ENCODE measurements at regions not wholly inside any gene's neighbourhood (a gene's known extent, or its start where the extent isn't known, plus 50 kb on each side); places are given as distances from the start of the nearest gene placed in this dataset.
"Not testable (repeated sequence)": the region's sequence is repeated elsewhere in the genome, so short reads cannot be mapped to it uniquely, and the experiment has no call there.

DNA sequence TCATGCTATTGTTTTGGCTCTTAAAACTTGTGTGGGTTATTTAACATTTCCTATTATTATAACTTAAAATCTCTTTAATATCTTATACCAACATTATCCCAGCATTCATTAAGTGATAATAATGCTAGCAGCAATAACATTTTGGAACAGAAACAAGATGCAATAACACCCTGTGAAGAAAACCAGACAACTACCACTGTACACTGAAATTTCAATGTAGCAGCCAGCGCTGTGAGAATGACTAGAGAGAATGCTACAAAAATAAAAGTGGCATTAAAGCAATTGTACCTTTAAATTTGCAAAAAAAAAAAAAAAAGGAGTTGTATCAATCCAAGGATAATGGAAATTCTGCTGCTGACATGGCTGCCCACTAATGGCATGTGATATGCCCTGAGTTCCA, 269.9 kb downstream of the TTC32 start:
- TF ChIP-seq, protein P1, sequence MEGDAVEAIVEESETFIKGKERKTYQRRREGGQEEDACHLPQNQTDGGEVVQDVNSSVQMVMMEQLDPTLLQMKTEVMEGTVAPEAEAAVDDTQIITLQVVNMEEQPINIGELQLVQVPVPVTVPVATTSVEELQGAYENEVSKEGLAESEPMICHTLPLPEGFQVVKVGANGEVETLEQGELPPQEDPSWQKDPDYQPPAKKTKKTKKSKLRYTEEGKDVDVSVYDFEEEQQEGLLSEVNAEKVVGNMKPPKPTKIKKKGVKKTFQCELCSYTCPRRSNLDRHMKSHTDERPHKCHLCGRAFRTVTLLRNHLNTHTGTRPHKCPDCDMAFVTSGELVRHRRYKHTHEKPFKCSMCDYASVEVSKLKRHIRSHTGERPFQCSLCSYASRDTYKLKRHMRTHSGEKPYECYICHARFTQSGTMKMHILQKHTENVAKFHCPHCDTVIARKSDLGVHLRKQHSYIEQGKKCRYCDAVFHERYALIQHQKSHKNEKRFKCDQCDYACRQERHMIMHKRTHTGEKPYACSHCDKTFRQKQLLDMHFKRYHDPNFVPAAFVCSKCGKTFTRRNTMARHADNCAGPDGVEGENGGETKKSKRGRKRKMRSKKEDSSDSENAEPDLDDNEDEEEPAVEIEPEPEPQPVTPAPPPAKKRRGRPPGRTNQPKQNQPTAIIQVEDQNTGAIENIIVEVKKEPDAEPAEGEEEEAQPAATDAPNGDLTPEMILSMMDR (IDR thresholded peaks at IDR 0.05): no peak
- Histone ChIP-seq H3K9me3 (no peaks in the 10 kb centered on the region), H3K27me3 (replicated peaks; ENCODE audit: insufficient read depth) (no peaks in the 10 kb centered on the region), H3K27ac (no peak overlapping the region), H3K4me3 (no peak overlapping the region), H3K4me1 (ENCODE audit: control insufficient read depth in 1 of 2, low read depth in 2 of 2) (peaks cover 0 to 26% of the 10 kb centered on the region in 2 donors), H3K36me3 (no peaks in the 10 kb centered on the region)
- no peak for DNase-seq (ENCODE audit: low spot score)
- ATAC-seq (ENCODE audit: insufficient number of reproducible peaks, low FRiP score, low read depth): no peak

DNA sequence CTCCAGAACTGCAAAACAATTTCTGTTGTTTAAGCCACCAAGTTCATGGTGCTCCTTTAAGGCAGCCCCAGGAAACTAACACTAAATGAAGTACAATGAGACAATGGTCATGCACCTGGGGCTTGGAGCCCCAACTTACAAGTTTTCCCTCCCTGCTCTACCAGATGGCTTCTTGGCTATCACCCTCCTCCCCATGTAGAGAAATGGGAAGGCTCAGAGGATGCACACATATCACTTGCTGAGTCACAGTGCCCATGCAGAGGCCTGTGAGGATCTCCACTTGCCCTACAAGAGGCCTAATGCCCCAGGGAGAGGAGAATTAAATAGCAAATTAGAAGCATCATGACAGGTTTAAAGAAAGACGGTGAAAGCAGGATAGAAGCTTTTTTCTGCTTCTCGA, 270.9 kb downstream of the TTC32 start:
- no peak for DNase-seq (ENCODE audit: low spot score)
- H3K27me3 ChIP-seq (replicated peaks; ENCODE audit: insufficient read depth): no peaks in the 10 kb centered on the region
- H3K36me3 ChIP-seq: no peaks in the 10 kb centered on the region
- H3K4me1 ChIP-seq (ENCODE audit: control insufficient read depth in 1 of 2, low read depth in 2 of 2): peaks cover 0 to 21% of the 10 kb centered on the region in 2 donors
- H3K4me3 ChIP-seq: no peak overlapping the region
- H3K9me3 ChIP-seq: no peaks in the 10 kb centered on the region
- TF ChIP-seq, protein P1 (IDR thresholded peaks at IDR 0.05): no peak
- ATAC-seq (ENCODE audit: insufficient number of reproducible peaks, low FRiP score, low read depth): no peak
- H3K27ac ChIP-seq: no peak overlapping the region

DNA sequence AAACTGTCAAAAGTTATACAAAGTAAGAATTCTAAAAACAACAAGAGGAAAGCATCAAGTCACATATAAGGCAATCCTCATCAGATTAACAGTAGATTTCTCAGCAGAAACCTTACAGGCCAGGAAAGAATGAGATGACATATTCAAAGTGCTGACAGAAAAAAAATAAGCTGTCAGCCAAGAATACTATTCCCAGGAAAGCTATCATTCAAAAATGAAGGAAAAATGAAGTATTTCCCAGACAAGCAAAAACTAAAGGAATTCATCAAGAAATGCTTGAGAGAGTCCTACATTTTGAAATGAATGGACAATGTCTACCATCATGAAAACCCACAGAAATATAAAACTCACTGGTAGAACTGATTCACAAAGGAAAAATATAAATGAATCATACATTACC, 268.9 kb upstream of the OSR1 start:
- peaks cover 0 to 12% of the 10 kb centered on the region in 2 donors for H3K4me1 ChIP-seq (ENCODE audit: control insufficient read depth in 1 of 2, low read depth in 2 of 2)
- no peak for ATAC-seq (ENCODE audit: insufficient number of reproducible peaks, low FRiP score, low read depth)
- DNase-seq (ENCODE audit: low spot score): no peak
- TF ChIP-seq, protein P1 (IDR thresholded peaks at IDR 0.05): no peak
- H3K36me3 ChIP-seq: no peaks in the 10 kb centered on the region
- H3K4me3 ChIP-seq: no peak overlapping the region
- H3K9me3 ChIP-seq: no peaks in the 10 kb centered on the region
- no peaks in the 10 kb centered on the region for H3K27me3 ChIP-seq (replicated peaks; ENCODE audit: insufficient read depth)
- H3K27ac ChIP-seq: no peak overlapping the region

DNA sequence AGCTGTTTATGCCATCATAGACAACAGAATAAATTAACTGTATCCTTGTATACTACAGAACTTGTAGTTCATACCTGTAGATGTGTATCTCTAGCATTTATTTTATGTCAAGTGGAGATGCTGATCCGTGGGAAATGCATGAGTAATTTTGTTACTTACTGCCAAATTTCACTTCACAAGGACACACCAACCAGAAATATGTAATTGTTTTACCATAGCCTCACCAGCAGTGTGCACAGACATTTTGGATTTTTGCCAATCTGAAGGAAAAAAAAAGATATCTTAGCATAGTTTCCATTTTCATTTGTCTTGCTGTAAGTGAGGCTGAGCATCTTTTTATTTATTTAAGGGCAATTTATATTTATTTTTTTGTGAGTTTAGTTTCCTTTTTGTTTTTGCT, 265.1 kb upstream of the OSR1 start:
- TF ChIP-seq, protein P1 (IDR thresholded peaks at IDR 0.05): no peak
- no peaks in the 10 kb centered on the region for H3K9me3 ChIP-seq
- DNase-seq (ENCODE audit: low spot score): no peak
- H3K4me1 ChIP-seq (ENCODE audit: control insufficient read depth in 1 of 2, low read depth in 2 of 2): no peaks in the 10 kb centered on the region
- no peak overlapping the region for H3K27ac ChIP-seq
- ATAC-seq (ENCODE audit: insufficient number of reproducible peaks, low FRiP score, low read depth): no peak
- no peaks in the 10 kb centered on the region for H3K36me3 ChIP-seq
- no peaks in the 10 kb centered on the region for H3K27me3 ChIP-seq (replicated peaks; ENCODE audit: insufficient read depth)
- no peak overlapping the region for H3K4me3 ChIP-seq

DNA sequence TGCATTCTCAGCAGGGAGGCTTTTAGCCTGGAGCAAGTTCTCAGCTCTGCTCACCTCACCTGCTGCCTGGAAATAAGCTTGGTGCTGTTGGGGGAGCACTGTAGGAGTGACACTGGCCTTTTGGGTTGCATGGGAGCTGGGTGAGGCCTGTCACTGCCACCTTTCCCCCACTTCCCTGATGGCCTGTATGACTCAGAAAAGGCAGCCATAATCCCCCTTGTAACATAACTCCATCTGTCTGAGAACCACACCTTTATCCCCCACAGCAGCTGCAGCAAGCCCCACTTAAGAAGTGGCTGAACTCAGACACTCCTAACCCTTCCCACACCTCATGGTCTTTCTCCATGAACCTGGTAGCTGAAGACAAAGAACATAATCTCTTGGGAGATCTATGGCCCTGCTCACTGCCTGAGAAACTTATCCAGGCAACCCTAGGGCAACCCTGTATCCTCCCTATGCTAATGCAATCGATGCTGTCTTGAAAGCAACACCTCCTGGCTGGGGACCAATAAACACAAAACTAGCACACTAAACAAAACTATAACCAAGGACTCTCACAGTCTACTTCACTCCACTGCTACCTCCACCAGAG, 258.9 kb upstream of the OSR1 start:
- TF ChIP-seq, protein P1 (IDR thresholded peaks at IDR 0.05): no peak
- H3K9me3 ChIP-seq: peaks cover 8% of the 10 kb centered on the region
- H3K4me1 ChIP-seq (ENCODE audit: control insufficient read depth in 1 of 2, low read depth in 2 of 2): no peaks in the 10 kb centered on the region
- H3K36me3 ChIP-seq: no peaks in the 10 kb centered on the region
- H3K27me3 ChIP-seq (replicated peaks; ENCODE audit: insufficient read depth): no peaks in the 10 kb centered on the region
- H3K4me3 ChIP-seq: no peak overlapping the region
- H3K27ac ChIP-seq: no peak overlapping the region
- DNase-seq (ENCODE audit: low spot score): no peak
- no peak for ATAC-seq (ENCODE audit: insufficient number of reproducible peaks, low FRiP score, low read depth)

DNA sequence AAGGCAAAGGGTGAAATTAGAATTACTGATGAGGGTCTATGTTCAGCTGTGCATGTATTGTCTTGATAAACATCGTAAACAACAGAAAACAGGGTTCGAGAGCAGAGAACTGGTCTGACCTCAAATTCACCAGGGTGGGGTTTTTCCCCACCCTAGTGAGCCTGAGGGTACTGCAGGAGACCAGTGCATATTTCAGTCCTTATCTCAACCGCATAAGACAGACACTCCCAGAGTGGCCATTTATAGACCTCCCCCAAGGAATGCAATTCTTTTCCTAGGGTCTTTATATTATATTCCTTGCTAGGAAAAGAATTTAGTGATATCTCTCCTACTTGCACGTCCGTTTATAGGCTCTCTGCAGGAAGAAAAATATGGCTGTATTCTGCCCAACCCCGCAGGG, 257.0 kb upstream of the OSR1 start:
- H3K4me3 ChIP-seq; H3K27me3 ChIP-seq (replicated peaks; ENCODE audit: insufficient read depth); H3K4me1 ChIP-seq (ENCODE audit: control insufficient read depth in 1 of 2, low read depth in 2 of 2); ATAC-seq (ENCODE audit: insufficient number of reproducible peaks, low FRiP score, low read depth); H3K9me3 ChIP-seq; H3K36me3 ChIP-seq; DNase-seq (ENCODE audit: low spot score); H3K27ac ChIP-seq: not testable (repeated sequence)

Measured in thoracic aorta (tissue), 2 donors.